Esophagus squamous epithelium (tissue), 4 donors: ENCODE measurements at regions not wholly inside any gene's neighbourhood (a gene's known extent, or its start where the extent isn't known, plus 50 kb on each side); places are given as distances from the start of the nearest gene placed in this dataset.

Experiments used
- CTCF ChIP-seq, 6 experiments: fragments of 450-650 bp in 4 of 6; fragments of 200-600 bp in 2 of 6; sonication (generic) in 2 of 6; IDR thresholded peaks; one replicate each; pipeline ENCODE4 v1.5.1; 2016 to 2019; ENCODE audit warnings: antibody characterized with exemption in 6 of 6, mild to moderate bottlenecking in 4 of 6, moderate library complexity in 4 of 6
- POLR2A ChIP-seq, 4 donors: fragments of 450-650 bp; IDR thresholded peaks; one replicate each; pipeline ENCODE4 v1.6.1; 2017; ENCODE audit warnings: antibody characterized with exemption in 4 of 4, mild to moderate bottlenecking in 4 of 4, moderate library complexity in 3 of 4

- TF ChIP-seq CTCF (IDR thresholded peaks at IDR 0.05) (no peak), POLR2A (IDR thresholded peaks at IDR 0.05) (no peak)
These were observed 148.7 kb upstream of the B3GAT1 start for GRCh38 chr11:134560566-134561330.
